ENCODE measurements at regions not wholly inside any gene's neighbourhood (a gene's known extent, or its start where the extent isn't known, plus 50 kb on each side); places are given as distances from the start of the nearest gene placed in this dataset.
A peak's percentile ranks its signal among the peaks of the same experiment; 100 is the strongest.

DNA sequence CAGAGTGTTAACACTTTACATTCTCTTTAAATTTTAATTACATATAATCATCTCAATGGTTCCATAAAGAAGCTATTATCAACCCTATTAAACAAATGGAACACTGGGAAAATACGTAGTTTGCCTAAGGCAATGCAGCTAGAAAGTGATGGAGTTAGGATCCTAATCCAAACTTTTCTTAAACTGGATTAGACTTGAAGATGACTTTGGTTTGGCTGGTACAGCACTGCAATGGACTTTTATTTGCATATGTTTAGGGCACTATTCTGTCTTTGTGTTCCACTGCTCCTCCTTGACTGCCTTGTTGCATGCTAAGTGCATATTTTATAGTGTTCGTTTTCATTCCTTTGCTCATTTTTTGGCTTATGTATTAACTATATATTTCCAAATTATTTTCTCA, 133.5 kb upstream of the UFM1 start:
- H3K4me1 ChIP-seq (ENCODE audit: insufficient read depth, low read length) = no peaks in the 10 kb centered on the region
- no TSS peak for BruUV-seq (replicated peaks)
- H3K9ac ChIP-seq (ENCODE audit: low read length) = no peak overlapping the region
- no peaks in the 10 kb centered on the region for H3K9me2 ChIP-seq (replicated peaks; ENCODE audit: low read length)
- no peaks in the 10 kb centered on the region for H3K36me3 ChIP-seq (ENCODE audit: low read depth, low read length)
- no peaks in the 10 kb centered on the region for H4K20me1 ChIP-seq (ENCODE audit: low read length)
- H3K27ac ChIP-seq (ENCODE audit: low read length) = no peak overlapping the region
- no peak overlapping the region for H2AFZ ChIP-seq (ENCODE audit: low read length)
- H3K4me3 ChIP-seq (ENCODE audit: low read length) = no peak overlapping the region
- ChIA-PET POLR2A (ENCODE audit: unreplicated experiment) (no interaction called here), CTCF (no interaction called here)
- intact Hi-C loops (cut with micrococcal nuclease) = loop anchor here (10.0 kb wide), 1 partner anchor 341 kb away; no protein-coding TSS in a partner anchor
- H3K4me2 ChIP-seq (ENCODE audit: low read length) = no peak overlapping the region
- DNase-seq (no peak), ATAC-seq (no peak)
- H3F3A ChIP-seq (ENCODE audit: low read length, unreplicated experiment) = no peaks in the 10 kb centered on the region
- no peaks in the 10 kb centered on the region for H3K9me3 ChIP-seq (ENCODE audit: low read length)
- H3K27me3 ChIP-seq (ENCODE audit: low read length) = no peaks in the 10 kb centered on the region
- no peaks in the 10 kb centered on the region for H3K79me2 ChIP-seq (ENCODE audit: low read length)
- TF ChIP-seq, protein P1, sequence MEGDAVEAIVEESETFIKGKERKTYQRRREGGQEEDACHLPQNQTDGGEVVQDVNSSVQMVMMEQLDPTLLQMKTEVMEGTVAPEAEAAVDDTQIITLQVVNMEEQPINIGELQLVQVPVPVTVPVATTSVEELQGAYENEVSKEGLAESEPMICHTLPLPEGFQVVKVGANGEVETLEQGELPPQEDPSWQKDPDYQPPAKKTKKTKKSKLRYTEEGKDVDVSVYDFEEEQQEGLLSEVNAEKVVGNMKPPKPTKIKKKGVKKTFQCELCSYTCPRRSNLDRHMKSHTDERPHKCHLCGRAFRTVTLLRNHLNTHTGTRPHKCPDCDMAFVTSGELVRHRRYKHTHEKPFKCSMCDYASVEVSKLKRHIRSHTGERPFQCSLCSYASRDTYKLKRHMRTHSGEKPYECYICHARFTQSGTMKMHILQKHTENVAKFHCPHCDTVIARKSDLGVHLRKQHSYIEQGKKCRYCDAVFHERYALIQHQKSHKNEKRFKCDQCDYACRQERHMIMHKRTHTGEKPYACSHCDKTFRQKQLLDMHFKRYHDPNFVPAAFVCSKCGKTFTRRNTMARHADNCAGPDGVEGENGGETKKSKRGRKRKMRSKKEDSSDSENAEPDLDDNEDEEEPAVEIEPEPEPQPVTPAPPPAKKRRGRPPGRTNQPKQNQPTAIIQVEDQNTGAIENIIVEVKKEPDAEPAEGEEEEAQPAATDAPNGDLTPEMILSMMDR (conservative IDR thresholded peaks at IDR 0.05; ENCODE audit: low read depth, low read length) = no peak
- TF ChIP-seq EZH2 (IDR thresholded peaks at IDR 0.05; ENCODE audit: low read length, unreplicated experiment) (no peak), EZH2phosphoT487 (IDR thresholded peaks at IDR 0.05; ENCODE audit: borderline replicate concordance, low read length) (no peak)

DNA sequence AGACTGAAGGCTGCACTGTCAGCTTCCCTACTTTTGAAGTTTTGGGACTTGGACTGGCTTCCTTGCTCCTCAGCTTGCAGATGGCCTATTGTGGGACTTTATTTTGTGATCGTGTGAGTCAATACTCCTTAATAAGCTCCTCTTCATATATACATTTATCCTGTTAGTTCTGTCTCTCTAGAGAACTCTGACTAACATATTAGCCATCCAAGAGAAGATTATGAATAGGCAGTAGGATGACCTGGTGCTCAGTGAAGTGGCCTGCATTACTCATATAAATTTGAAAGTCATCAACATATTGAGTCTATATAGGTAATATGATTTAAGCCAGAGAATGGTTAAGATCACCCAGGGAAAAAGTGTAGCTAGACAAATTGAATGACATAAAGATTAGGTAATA, 136.3 kb upstream of the UFM1 start:
- H3F3A ChIP-seq (ENCODE audit: low read length, unreplicated experiment) = no peaks in the 10 kb centered on the region
- no peaks in the 10 kb centered on the region for H3K4me1 ChIP-seq (ENCODE audit: insufficient read depth, low read length)
- CTCF ChIA-PET = no interaction called here
- intact Hi-C loops (cut with micrococcal nuclease) = loop anchor here (10.0 kb wide), 1 partner anchor 339 kb away; no protein-coding TSS in a partner anchor
- no peaks in the 10 kb centered on the region for H3K9me3 ChIP-seq (ENCODE audit: low read length)
- TF ChIP-seq EZH2 (IDR thresholded peaks at IDR 0.05; ENCODE audit: low read length, unreplicated experiment) (no peak), EZH2phosphoT487 (IDR thresholded peaks at IDR 0.05; ENCODE audit: borderline replicate concordance, low read length) (no peak)
- TF ChIP-seq, protein P1 (conservative IDR thresholded peaks at IDR 0.05; ENCODE audit: low read depth, low read length) = no peak
- no peaks in the 10 kb centered on the region for H3K36me3 ChIP-seq (ENCODE audit: low read depth, low read length)
- no peaks in the 10 kb centered on the region for H4K20me1 ChIP-seq (ENCODE audit: low read length)
- ATAC-seq (peak; percentile 73), DNase-seq (peak; percentile 60)
- BruUV-seq (replicated peaks) = no TSS peak
- no peak overlapping the region for H3K9ac ChIP-seq (ENCODE audit: low read length)
- H3K27me3 ChIP-seq (ENCODE audit: low read length) = no peaks in the 10 kb centered on the region
- no peaks in the 10 kb centered on the region for H3K9me2 ChIP-seq (replicated peaks; ENCODE audit: low read length)
- H2AFZ ChIP-seq (ENCODE audit: low read length) = no peak overlapping the region
- H3K4me2 ChIP-seq (ENCODE audit: low read length) = no peak overlapping the region
- POLR2A ChIA-PET (ENCODE audit: unreplicated experiment) = interaction anchor here (0.6 kb wide), 1 partner anchor 40 kb away, joined by 6 read pairs; no protein-coding TSS in a partner anchor
- no peak overlapping the region for H3K27ac ChIP-seq (ENCODE audit: low read length)
- no peak overlapping the region for H3K4me3 ChIP-seq (ENCODE audit: low read length)
- H3K79me2 ChIP-seq (ENCODE audit: low read length) = no peaks in the 10 kb centered on the region

DNA sequence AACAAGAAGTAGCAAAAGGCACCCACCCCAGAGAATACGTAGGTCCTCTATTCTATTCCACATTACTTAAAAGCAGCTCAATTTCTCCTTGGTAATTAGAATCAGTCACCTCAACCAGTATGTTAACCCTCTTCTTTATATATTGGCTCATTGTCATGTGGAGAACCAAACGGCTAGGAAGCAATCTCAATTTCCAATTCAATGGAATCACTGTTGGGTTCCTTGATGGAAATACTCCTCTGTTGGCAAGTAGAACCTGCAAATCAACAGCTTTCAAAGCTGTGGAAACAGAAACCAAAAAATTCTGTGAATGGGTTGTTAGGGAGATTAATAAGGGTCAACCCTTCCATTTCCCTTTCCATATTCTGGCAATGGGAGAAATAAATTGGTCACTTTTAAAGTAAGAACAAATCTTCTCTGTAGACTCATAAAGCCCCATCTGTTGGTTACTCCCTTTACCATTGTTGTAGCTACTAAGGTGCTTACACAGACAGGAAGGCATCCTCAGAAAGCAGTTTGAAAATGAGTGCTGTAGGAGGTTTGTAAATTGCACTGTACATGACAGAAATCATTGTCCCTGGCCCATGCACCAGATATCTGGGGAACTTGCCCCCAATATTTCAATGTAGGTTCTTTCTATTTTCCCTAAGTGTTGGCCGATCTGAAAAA, 138.6 kb upstream of the UFM1 start:
- no peak for ATAC-seq
- Histone ChIP-seq H4K20me1 (ENCODE audit: low read length) (no peaks in the 10 kb centered on the region), H3K4me1 (ENCODE audit: insufficient read depth, low read length) (no peaks in the 10 kb centered on the region), H3K36me3 (ENCODE audit: low read depth, low read length) (no peaks in the 10 kb centered on the region), H3K9me3 (ENCODE audit: low read length) (no peaks in the 10 kb centered on the region), H3F3A (ENCODE audit: low read length, unreplicated experiment) (no peaks in the 10 kb centered on the region), H2AFZ (ENCODE audit: low read length) (no peak overlapping the region), H3K27ac (ENCODE audit: low read length) (no peak overlapping the region), H3K9me2 (replicated peaks; ENCODE audit: low read length) (no peaks in the 10 kb centered on the region), H3K4me3 (ENCODE audit: low read length) (no peak overlapping the region), H3K4me2 (ENCODE audit: low read length) (no peak overlapping the region), H3K9ac (ENCODE audit: low read length) (no peak overlapping the region), H3K79me2 (ENCODE audit: low read length) (no peaks in the 10 kb centered on the region), H3K27me3 (ENCODE audit: low read length) (no peaks in the 10 kb centered on the region)
- TF ChIP-seq EZH2phosphoT487 (IDR thresholded peaks at IDR 0.05; ENCODE audit: borderline replicate concordance, low read length) (no peak), EZH2 (IDR thresholded peaks at IDR 0.05; ENCODE audit: low read length, unreplicated experiment) (no peak)
- TF ChIP-seq, protein P1 (conservative IDR thresholded peaks at IDR 0.05; ENCODE audit: low read depth, low read length) = no peak
- no peak for DNase-seq
- ChIA-PET CTCF (no interaction called here), POLR2A (ENCODE audit: unreplicated experiment) (no interaction called here)
- no TSS peak for BruUV-seq (replicated peaks)
- intact Hi-C loops (cut with micrococcal nuclease) = loop anchor here (10.0 kb wide), 1 partner anchor 336 kb away; no protein-coding TSS in a partner anchor

All from PC-3 (cell line).